NT2/D1 (cell line): ENCODE measurements at regions not wholly inside any gene's neighbourhood (a gene's known extent, or its start where the extent isn't known, plus 50 kb on each side); places are given as distances from the start of the nearest gene placed in this dataset.

Source experiments
- DNase-seq: peaks from one replicate; pipeline ENCODE4 v3.0.0-alpha.2; 2011; ENCODE audit warnings: low read depth, low spot score
- H3K27me3 ChIP-seq: 2 replicates; pipeline ENCODE4 v1.6.0; 2011; ENCODE audit warnings: mild to moderate bottlenecking; ENCODE audit not compliant: insufficient read length, insufficient read depth
- H3K36me3 ChIP-seq: 2 replicates; pipeline ENCODE4 v1.6.1; 2011; ENCODE audit warnings: mild to moderate bottlenecking, low read length, mixed read lengths; ENCODE audit not compliant: insufficient read depth, insufficient read length
- H3K4me1 ChIP-seq: 2 replicates; pipeline ENCODE4 v1.5.1; 2011; ENCODE audit not compliant: insufficient read depth, insufficient read length
- H3K4me3 ChIP-seq: 2 replicates; pipeline ENCODE4 v1.5.1; 2011; ENCODE audit warnings: low read depth; ENCODE audit not compliant: insufficient read length
- H3K9ac ChIP-seq: 2 replicates; pipeline ENCODE4 v1.6.0; 2011; ENCODE audit warnings: low read depth; ENCODE audit not compliant: insufficient read length
- H3K9me3 ChIP-seq: 2 replicates; pipeline ENCODE4 v1.5.1; 2011; ENCODE audit warnings: mild to moderate bottlenecking, low read length; ENCODE audit not compliant: insufficient read depth
- SUZ12 ChIP-seq: IDR thresholded peaks from 2 replicates; pipeline ENCODE4 v1.6.1; 2011; ENCODE audit not compliant: insufficient read length, insufficient read depth; ENCODE audit errors: extremely low read depth
- YY1 ChIP-seq: IDR thresholded peaks from 2 replicates; pipeline ENCODE4 v1.6.1; 2011; ENCODE audit not compliant: insufficient read length, insufficient read depth
- ZNF274 ChIP-seq: IDR thresholded peaks from 2 replicates; pipeline ENCODE4 v1.6.1; 2011; ENCODE audit warnings: mild to moderate bottlenecking, low read depth, low read length

GRCh38 chr1:96020378-96020777 is 701.2 kb upstream of the PTBP2 start:
- no peaks in the 10 kb centered on the region for H3K27me3 ChIP-seq
- H3K4me3 ChIP-seq: no peak overlapping the region
- no peak overlapping the region for H3K9ac ChIP-seq
- no peaks in the 10 kb centered on the region for H3K4me1 ChIP-seq
- no peak for DNase-seq
- H3K9me3 ChIP-seq: no peaks in the 10 kb centered on the region
- no peaks in the 10 kb centered on the region for H3K36me3 ChIP-seq
- TF ChIP-seq SUZ12: no peak
- no peak for TF ChIP-seq YY1
- no peak for TF ChIP-seq ZNF274

DNA sequence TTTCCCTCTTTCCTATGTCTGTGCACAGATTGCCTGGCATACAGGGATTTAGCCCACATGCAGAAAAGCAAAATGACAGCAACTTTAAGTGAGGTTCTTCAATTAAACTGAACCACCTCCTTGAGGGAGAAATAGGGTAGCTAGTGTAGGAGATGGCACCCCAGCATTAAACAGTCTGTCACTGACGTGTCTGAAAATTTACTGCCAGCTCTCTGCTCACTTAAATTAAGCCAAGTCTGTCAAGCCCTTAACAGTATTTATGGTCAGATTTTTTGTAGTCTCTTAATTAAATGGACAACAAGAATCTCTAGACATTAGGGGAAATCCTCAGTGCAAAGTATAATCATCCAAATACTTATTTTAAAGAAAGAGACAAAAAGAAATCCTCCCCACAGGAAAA is 696.5 kb upstream of the PTBP2 start:
- Histone ChIP-seq H3K27me3 (no peaks in the 10 kb centered on the region), H3K4me3 (no peak overlapping the region), H3K4me1 (no peaks in the 10 kb centered on the region), H3K36me3 (no peaks in the 10 kb centered on the region), H3K9me3 (peaks cover 16% of the 10 kb centered on the region; the same call in 1 of the 2 replicates), H3K9ac (no peak overlapping the region)
- TF ChIP-seq YY1: no peak
- no peak for TF ChIP-seq ZNF274
- DNase-seq: no peak

- TF ChIP-seq ZNF274 (no peak), YY1 (no peak), SUZ12 (no peak)
- DNase-seq: no peak
- Histone ChIP-seq H3K27me3 (no peaks in the 10 kb centered on the region), H3K9me3 (peaks cover 16% of the 10 kb centered on the region; the same call in 1 of the 2 replicates), H3K9ac (no peak overlapping the region), H3K4me1 (no peaks in the 10 kb centered on the region), H3K36me3 (no peaks in the 10 kb centered on the region), H3K4me3 (no peak overlapping the region)
Measured at GRCh38 chr1:96028071-96028470, 693.5 kb upstream of the PTBP2 start.

- H3K4me3 ChIP-seq: no peak overlapping the region
- no peaks in the 10 kb centered on the region for H3K36me3 ChIP-seq
- peaks cover 16% of the 10 kb centered on the region; the same call in 1 of the 2 replicates for H3K9me3 ChIP-seq
- H3K27me3 ChIP-seq: no peaks in the 10 kb centered on the region
- DNase-seq: no peak
- H3K9ac ChIP-seq: no peak overlapping the region
- H3K4me1 ChIP-seq: no peaks in the 10 kb centered on the region
- TF ChIP-seq YY1 (no peak), ZNF274 (no peak), SUZ12 (no peak)
Measured at GRCh38 chr1:96030312-96030711, 691.3 kb upstream of the PTBP2 start.

- H3K9me3 ChIP-seq: peaks cover 4% of the 10 kb centered on the region; the same call in 1 of the 2 replicates
Measured at GRCh38 chr1:96034006-96034405, 687.6 kb upstream of the PTBP2 start.

DNA sequence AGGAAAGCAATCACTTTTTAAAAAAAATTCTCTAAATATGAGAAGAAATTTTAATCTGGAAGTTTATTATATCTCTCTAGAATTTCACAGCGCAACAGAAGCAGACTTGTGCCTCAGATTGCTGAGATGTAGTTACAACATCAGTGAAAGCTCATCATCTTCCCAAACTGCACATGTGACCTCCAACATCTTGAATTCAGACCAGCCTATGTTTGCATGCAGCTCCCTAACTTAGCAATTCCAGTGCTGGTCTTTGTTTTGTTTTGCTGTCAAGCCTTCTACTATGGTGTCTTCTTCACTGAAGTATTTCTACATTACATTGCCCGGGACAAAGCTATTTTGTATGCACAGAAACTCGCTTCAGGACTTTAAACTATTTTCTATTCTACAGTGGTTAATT is 684.8 kb upstream of the PTBP2 start:
- no peaks in the 10 kb centered on the region for H3K4me1 ChIP-seq
- no peak overlapping the region for H3K4me3 ChIP-seq
- DNase-seq: no peak
- H3K27me3 ChIP-seq: no peaks in the 10 kb centered on the region
- TF ChIP-seq ZNF274: no peak
- no peak for TF ChIP-seq SUZ12
- TF ChIP-seq YY1: no peak
- H3K9ac ChIP-seq: no peak overlapping the region
- no peaks in the 10 kb centered on the region for H3K9me3 ChIP-seq
- no peaks in the 10 kb centered on the region for H3K36me3 ChIP-seq

More at GRCh38 chr1:96034006-96034405, 687.6 kb upstream of the PTBP2 start:
- no peaks in the 10 kb centered on the region for H3K4me1 ChIP-seq
- DNase-seq: no peak
- no peak overlapping the region for H3K9ac ChIP-seq
- no peak overlapping the region for H3K4me3 ChIP-seq
- TF ChIP-seq SUZ12 (no peak), YY1 (no peak), ZNF274 (no peak)
- H3K27me3 ChIP-seq: no peaks in the 10 kb centered on the region
- H3K36me3 ChIP-seq: no peaks in the 10 kb centered on the region

DNA sequence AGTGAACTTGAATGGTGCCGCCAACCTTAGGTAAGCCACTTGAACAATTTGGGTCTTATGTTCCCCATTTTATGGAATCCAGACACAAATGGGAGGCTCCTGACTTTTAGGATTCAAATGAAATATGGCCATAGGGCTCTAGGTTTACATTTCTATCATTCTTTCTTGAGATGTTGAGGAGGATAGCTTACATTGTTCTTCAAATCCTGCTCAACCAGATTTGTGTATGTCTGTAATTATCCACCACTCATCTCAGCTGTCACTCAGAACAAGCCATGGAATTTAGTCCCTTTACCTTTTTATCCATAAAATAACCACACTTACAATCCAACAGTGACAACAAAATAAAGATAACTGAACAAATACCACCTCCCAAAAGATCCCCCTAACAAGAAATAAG is 682.9 kb upstream of the PTBP2 start:
- H3K27me3 ChIP-seq: no peaks in the 10 kb centered on the region
- no peak overlapping the region for H3K9ac ChIP-seq
- H3K4me3 ChIP-seq: no peak overlapping the region
- TF ChIP-seq SUZ12 (no peak), YY1 (no peak), ZNF274 (no peak)
- H3K4me1 ChIP-seq: no peaks in the 10 kb centered on the region
- no peak for DNase-seq
- H3K36me3 ChIP-seq: no peaks in the 10 kb centered on the region
- H3K9me3 ChIP-seq: no peaks in the 10 kb centered on the region
